Dendritic cell treated with granulocyte-macrophage colony-stimulating factor and Interleukin-4, amounts not matched to agents 40 ng/mL and 50 ng/mL, for 4 days (primary cell): ENCODE measurements at regions not wholly inside any gene's neighbourhood (a gene's known extent, or its start where the extent isn't known, plus 50 kb on each side); places are given as distances from the start of the nearest gene placed in this dataset.

Source experiments
- H3K27ac Mint-ChIP-seq: one replicate; pipeline ENCODE4 v1.8.0; 2022; ENCODE audit warnings: mild to moderate bottlenecking, mixed read lengths
- H3K27me3 Mint-ChIP-seq: one replicate; pipeline ENCODE4 v1.8.0; 2022; ENCODE audit warnings: mild to moderate bottlenecking, mixed read lengths
- H3K36me3 Mint-ChIP-seq: one replicate; pipeline ENCODE4 v1.8.0; 2022; ENCODE audit warnings: low read depth, mixed read lengths
- H3K4me1 Mint-ChIP-seq: one replicate; pipeline ENCODE4 v1.8.0; 2022; ENCODE audit warnings: low read depth, mixed read lengths
- H3K4me3 Mint-ChIP-seq: one replicate; pipeline ENCODE4 v1.8.0; 2022; ENCODE audit warnings: mild to moderate bottlenecking, moderate library complexity, mixed read lengths
- H3K9me3 Mint-ChIP-seq: one replicate; pipeline ENCODE4 v1.8.0; 2022; ENCODE audit warnings: mixed read lengths
- intact Hi-C: fragments of 100-400 bp; cut with micrococcal nuclease; formaldehyde crosslinking; loops from one replicate; pipeline ENCODE4 v1.15.0; 2022

DNA sequence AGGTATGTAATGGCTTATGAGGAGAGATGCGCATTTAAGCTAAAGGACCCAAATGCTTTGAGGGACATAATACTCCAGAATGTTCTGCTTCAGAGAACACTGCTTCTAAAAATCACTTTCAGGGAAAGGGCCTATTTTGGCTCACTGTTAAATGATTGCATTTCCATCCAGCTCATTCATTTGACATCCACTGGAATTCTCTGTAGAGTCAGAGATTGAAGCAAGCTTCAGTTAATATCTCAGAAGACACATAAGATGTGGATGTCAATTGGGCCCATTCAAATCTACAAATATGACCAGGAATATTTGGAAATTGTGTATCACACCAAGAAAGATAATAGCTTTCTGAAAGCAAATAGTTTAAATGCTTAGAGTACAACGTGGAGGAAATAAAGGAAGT lies 209.9 kb upstream of the VSTM2A start:
- H3K27me3 Mint-ChIP-seq: no peaks in the 10 kb centered on the region
- intact Hi-C loops: no loop called here
- H3K4me3 Mint-ChIP-seq: no peak overlapping the region
- H3K27ac Mint-ChIP-seq: no peak overlapping the region
- peaks cover 9% of the 10 kb centered on the region for H3K9me3 Mint-ChIP-seq
- no peaks in the 10 kb centered on the region for H3K36me3 Mint-ChIP-seq
- no peaks in the 10 kb centered on the region for H3K4me1 Mint-ChIP-seq

DNA sequence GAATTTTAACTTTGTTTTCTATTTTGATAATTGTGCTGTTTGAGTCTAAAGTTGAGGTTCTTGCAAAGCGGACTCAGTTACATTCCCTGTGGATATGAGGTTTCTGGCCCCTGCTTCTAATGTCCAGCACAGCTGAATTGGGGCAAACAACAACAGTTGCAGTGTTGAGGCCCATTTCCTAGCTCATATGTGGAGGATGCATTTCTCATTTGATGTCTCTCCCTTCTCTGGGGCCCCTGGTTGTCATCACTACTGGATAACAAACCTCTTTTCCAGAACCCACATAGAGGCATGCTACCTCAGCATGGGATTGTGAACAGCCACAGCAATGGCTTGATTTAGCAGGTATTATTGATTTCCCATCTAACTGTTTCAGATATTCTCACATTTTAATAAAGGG lies 208.2 kb upstream of the VSTM2A start:
- intact Hi-C loops: no loop called here
- no peak overlapping the region for H3K4me3 Mint-ChIP-seq
- no peak overlapping the region for H3K27ac Mint-ChIP-seq
- H3K9me3 Mint-ChIP-seq: peaks cover 12% of the 10 kb centered on the region
- no peaks in the 10 kb centered on the region for H3K36me3 Mint-ChIP-seq
- H3K4me1 Mint-ChIP-seq: no peaks in the 10 kb centered on the region
- no peaks in the 10 kb centered on the region for H3K27me3 Mint-ChIP-seq

DNA sequence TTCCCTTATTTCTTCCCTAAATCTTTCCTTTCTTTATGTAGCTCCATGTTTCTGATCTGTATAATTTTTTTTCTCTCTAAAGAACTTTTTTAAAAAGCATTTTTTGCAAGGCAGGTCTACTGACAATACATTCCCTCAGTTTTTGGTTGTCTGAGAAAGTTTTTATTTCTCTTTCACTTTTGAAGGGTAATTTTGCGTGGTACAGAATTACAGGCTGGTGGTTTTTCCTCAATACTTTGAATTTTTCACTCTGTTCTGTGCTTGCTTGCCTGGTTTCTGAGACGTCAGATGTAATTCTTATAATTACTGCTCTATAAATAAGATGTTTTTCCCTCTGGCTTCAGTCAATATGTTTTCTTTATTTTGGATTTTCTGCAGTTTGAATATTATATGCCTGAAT lies 205.4 kb upstream of the VSTM2A start:
- peaks cover 12% of the 10 kb centered on the region for H3K9me3 Mint-ChIP-seq
- intact Hi-C loops: no loop called here
- no peaks in the 10 kb centered on the region for H3K4me1 Mint-ChIP-seq
- no peak overlapping the region for H3K4me3 Mint-ChIP-seq
- no peaks in the 10 kb centered on the region for H3K27me3 Mint-ChIP-seq
- no peaks in the 10 kb centered on the region for H3K36me3 Mint-ChIP-seq
- no peak overlapping the region for H3K27ac Mint-ChIP-seq

- no peaks in the 10 kb centered on the region for H3K27me3 Mint-ChIP-seq
- H3K36me3 Mint-ChIP-seq: no peaks in the 10 kb centered on the region
- H3K4me1 Mint-ChIP-seq: no peaks in the 10 kb centered on the region
- H3K27ac Mint-ChIP-seq: no peak overlapping the region
- H3K4me3 Mint-ChIP-seq: no peak overlapping the region
- intact Hi-C loops: no loop called here
- H3K9me3 Mint-ChIP-seq: peaks cover 12% of the 10 kb centered on the region
These were observed 204.7 kb upstream of the VSTM2A start for GRCh38 chr7:54337466-54337865.

GRCh38 chr7:54338319-54338718 lies 203.9 kb upstream of the VSTM2A start:
- Mint-ChIP-seq H3K27me3 (no peaks in the 10 kb centered on the region), H3K4me1 (no peaks in the 10 kb centered on the region), H3K36me3 (no peaks in the 10 kb centered on the region), H3K4me3 (no peak overlapping the region), H3K27ac (no peak overlapping the region), H3K9me3 (peaks cover 13% of the 10 kb centered on the region)
- intact Hi-C loops: no loop called here

GRCh38 chr7:54339073-54339472 lies 203.1 kb upstream of the VSTM2A start:
- intact Hi-C loops: no loop called here
- Mint-ChIP-seq H3K9me3 (peaks cover 20% of the 10 kb centered on the region), H3K4me1 (no peaks in the 10 kb centered on the region), H3K27ac (no peak overlapping the region), H3K4me3 (no peak overlapping the region), H3K27me3 (no peaks in the 10 kb centered on the region), H3K36me3 (no peaks in the 10 kb centered on the region)

DNA sequence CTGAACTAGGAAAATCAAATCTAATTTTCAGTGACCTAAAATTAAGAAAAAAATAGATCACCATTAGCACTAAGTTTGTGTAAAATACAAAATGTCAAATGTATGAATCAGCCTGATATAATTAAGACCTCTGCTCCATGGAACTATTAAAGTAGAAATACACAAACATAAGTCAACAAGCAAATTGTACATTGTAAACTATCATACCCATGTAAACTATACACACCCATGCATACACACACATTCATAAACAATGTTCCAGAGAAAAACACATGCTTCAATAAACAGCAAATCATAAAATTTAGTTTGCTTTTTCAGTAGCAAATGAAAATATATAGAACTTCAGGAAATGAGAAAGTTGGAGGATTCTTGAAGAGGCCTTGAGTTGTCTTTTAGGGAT lies 199.7 kb upstream of the VSTM2A start:
- Mint-ChIP-seq H3K36me3 (no peaks in the 10 kb centered on the region), H3K27ac (no peak overlapping the region), H3K4me3 (no peak overlapping the region), H3K9me3 (peaks cover 12% of the 10 kb centered on the region), H3K27me3 (no peaks in the 10 kb centered on the region), H3K4me1 (no peaks in the 10 kb centered on the region)
- intact Hi-C loops: no loop called here

GRCh38 chr7:54343511-54343910 lies 198.7 kb upstream of the VSTM2A start:
- H3K27ac Mint-ChIP-seq: no peak overlapping the region
- peaks cover 21% of the 10 kb centered on the region for H3K9me3 Mint-ChIP-seq
- no peaks in the 10 kb centered on the region for H3K36me3 Mint-ChIP-seq
- H3K27me3 Mint-ChIP-seq: no peaks in the 10 kb centered on the region
- no peaks in the 10 kb centered on the region for H3K4me1 Mint-ChIP-seq
- intact Hi-C loops: no loop called here
- no peak overlapping the region for H3K4me3 Mint-ChIP-seq

DNA sequence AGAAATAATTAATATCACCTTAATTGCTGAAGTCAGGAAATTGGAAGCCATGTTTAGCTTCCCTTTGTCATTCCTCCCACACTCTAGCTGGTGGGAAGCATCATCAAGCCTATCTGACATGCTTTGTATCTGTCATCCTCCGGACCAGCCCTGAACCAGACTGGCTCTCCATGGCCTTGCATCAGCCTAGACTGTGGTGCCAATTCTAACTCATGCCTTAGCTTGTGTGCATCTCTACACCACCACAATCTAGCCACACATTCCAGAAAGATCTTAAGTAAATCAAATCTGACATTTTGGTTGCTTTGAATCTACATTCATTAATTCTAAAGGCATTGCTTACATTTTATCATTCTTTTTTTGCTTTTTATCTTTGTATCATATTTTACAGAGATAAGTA lies 196.4 kb upstream of the VSTM2A start:
- Mint-ChIP-seq H3K9me3 (peaks cover 33% of the 10 kb centered on the region), H3K4me3 (no peak overlapping the region), H3K27me3 (no peaks in the 10 kb centered on the region), H3K36me3 (no peaks in the 10 kb centered on the region), H3K4me1 (no peaks in the 10 kb centered on the region), H3K27ac (no peak overlapping the region)
- intact Hi-C loops: no loop called here

DNA sequence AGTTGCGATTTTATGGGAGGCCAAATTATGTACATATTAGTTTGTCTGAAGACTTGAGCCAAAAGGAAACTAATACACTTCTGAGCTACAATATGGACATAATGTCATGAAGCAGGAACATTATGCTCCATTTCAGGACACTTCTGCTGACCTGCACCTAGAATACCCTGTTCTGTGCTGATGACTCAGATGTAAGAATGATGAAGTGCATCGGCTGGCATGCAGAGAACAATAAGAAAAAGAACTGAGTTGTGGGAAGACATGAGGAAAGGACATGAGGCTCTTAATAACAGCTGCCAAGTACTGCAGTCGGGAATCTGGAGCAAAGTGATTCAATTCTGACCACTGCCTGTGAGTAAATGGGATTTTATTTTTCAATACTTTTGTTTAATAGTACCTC lies 192.9 kb upstream of the VSTM2A start:
- Mint-ChIP-seq H3K4me3 (no peak overlapping the region), H3K27ac (no peak overlapping the region), H3K36me3 (no peaks in the 10 kb centered on the region), H3K9me3 (peaks cover 34% of the 10 kb centered on the region), H3K4me1 (no peaks in the 10 kb centered on the region), H3K27me3 (no peaks in the 10 kb centered on the region)
- intact Hi-C loops: no loop called here

GRCh38 chr7:54354436-54354835 lies 187.7 kb upstream of the VSTM2A start:
- H3K27ac Mint-ChIP-seq: no peak overlapping the region
- H3K4me3 Mint-ChIP-seq: no peak overlapping the region
- no peaks in the 10 kb centered on the region for H3K27me3 Mint-ChIP-seq
- H3K9me3 Mint-ChIP-seq: peaks cover 32% of the 10 kb centered on the region
- H3K36me3 Mint-ChIP-seq: no peaks in the 10 kb centered on the region
- no peaks in the 10 kb centered on the region for H3K4me1 Mint-ChIP-seq
- intact Hi-C loops: no loop called here

DNA sequence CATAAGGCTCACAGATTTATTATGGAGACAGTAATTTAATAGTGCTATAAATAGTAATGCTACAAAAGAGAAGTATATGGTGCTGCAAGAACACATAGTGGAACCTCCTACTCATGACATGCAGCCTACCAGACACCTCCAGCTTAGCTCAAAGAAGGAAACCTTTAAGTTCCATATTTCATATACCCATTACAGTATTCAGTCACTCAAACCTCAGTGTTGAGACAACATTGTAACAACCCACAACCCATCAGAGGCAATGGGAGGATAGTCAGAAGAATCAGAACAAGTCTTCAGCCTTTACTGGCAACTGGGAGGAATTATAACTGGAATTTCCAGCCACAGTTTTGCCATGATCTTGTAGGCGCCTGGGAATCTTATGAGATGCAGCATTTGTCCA lies 186.3 kb upstream of the VSTM2A start:
- intact Hi-C loops: no loop called here
- Mint-ChIP-seq H3K4me3 (no peak overlapping the region), H3K4me1 (no peaks in the 10 kb centered on the region), H3K36me3 (no peaks in the 10 kb centered on the region), H3K27me3 (no peaks in the 10 kb centered on the region), H3K27ac (no peak overlapping the region), H3K9me3 (peaks cover 35% of the 10 kb centered on the region)

GRCh38 chr7:54360075-54360840 lies 181.9 kb upstream of the VSTM2A start:
- no peaks in the 10 kb centered on the region for H3K36me3 Mint-ChIP-seq
- intact Hi-C loops: no loop called here
- H3K4me3 Mint-ChIP-seq: no peak overlapping the region
- H3K27ac Mint-ChIP-seq: no peak overlapping the region
- no peaks in the 10 kb centered on the region for H3K27me3 Mint-ChIP-seq
- no peaks in the 10 kb centered on the region for H3K4me1 Mint-ChIP-seq
- peaks cover 25% of the 10 kb centered on the region for H3K9me3 Mint-ChIP-seq

GRCh38 chr7:54390565-54390964 lies 151.6 kb upstream of the VSTM2A start:
- no peaks in the 10 kb centered on the region for H3K9me3 Mint-ChIP-seq
- H3K4me3 Mint-ChIP-seq: no peak overlapping the region
- H3K27ac Mint-ChIP-seq: no peak overlapping the region
- no peaks in the 10 kb centered on the region for H3K36me3 Mint-ChIP-seq
- H3K4me1 Mint-ChIP-seq: no peaks in the 10 kb centered on the region
- H3K27me3 Mint-ChIP-seq: no peaks in the 10 kb centered on the region
- intact Hi-C loops: no loop called here

GRCh38 chr7:54392935-54393334 lies 149.2 kb upstream of the VSTM2A start:
- Mint-ChIP-seq H3K27ac (no peak overlapping the region), H3K27me3 (no peaks in the 10 kb centered on the region), H3K9me3 (no peaks in the 10 kb centered on the region), H3K4me1 (no peaks in the 10 kb centered on the region), H3K4me3 (no peak overlapping the region), H3K36me3 (no peaks in the 10 kb centered on the region)
- intact Hi-C loops: no loop called here
